Neural crest cell (in vitro differentiated cells): ENCODE measurements at regions not wholly inside any gene's neighbourhood (a gene's known extent, or its start where the extent isn't known, plus 50 kb on each side); places are given as distances from the start of the nearest gene placed in this dataset.

Experiments
- DNase-seq: peaks from one replicate; pipeline ENCODE4 v3.0.0; 2021; ENCODE audit warnings: low read depth, mixed read lengths, low spot score
- H3K27ac Mint-ChIP-seq: one replicate; pipeline ENCODE4 v1.8.0; 2021; ENCODE audit warnings: mild to moderate bottlenecking, mixed read lengths; ENCODE audit not compliant: unreplicated experiment
- H3K27me3 Mint-ChIP-seq: 2 replicates; pipeline ENCODE4 v1.8.0; 2021; ENCODE audit warnings: low read depth, mild to moderate bottlenecking, mixed read lengths
- H3K36me3 Mint-ChIP-seq: 2 replicates; pipeline ENCODE4 v1.8.0; 2021; ENCODE audit warnings: low read depth, mild to moderate bottlenecking, mixed read lengths
- H3K4me1 Mint-ChIP-seq: 2 replicates; pipeline ENCODE4 v1.8.0; 2021; ENCODE audit warnings: mixed read lengths
- H3K4me3 Mint-ChIP-seq: one replicate; pipeline ENCODE4 v1.8.0; 2021; ENCODE audit warnings: mild to moderate bottlenecking, mixed read lengths
- H3K9me3 Mint-ChIP-seq: 2 replicates; pipeline ENCODE4 v1.8.0; 2021; ENCODE audit warnings: mixed read lengths
- CTCF ChIP-seq: fragments of 200-600 bp; sonication (generic); conservative IDR thresholded peaks from 2 replicates; pipeline ENCODE4 v1.5.0; 2021; ENCODE audit warnings: antibody characterized with exemption, mild to moderate bottlenecking

GRCh38 chr18:22483407-22483806, 65.7 kb upstream of the CTAGE1 start:
- no peak for DNase-seq
- H3K4me1 Mint-ChIP-seq = no peaks in the 10 kb centered on the region
- no peaks in the 10 kb centered on the region for H3K9me3 Mint-ChIP-seq
- peaks cover 6% of the 10 kb centered on the region for H3K27me3 Mint-ChIP-seq
- H3K36me3 Mint-ChIP-seq = no peaks in the 10 kb centered on the region
- TF ChIP-seq CTCF = no peak
- no peak overlapping the region for H3K4me3 Mint-ChIP-seq
- H3K27ac Mint-ChIP-seq = no peak overlapping the region

- no peak for TF ChIP-seq CTCF
- no peak for DNase-seq
- H3K9me3 Mint-ChIP-seq = no peaks in the 10 kb centered on the region
- H3K27ac Mint-ChIP-seq = no peak overlapping the region
- no peak overlapping the region for H3K4me3 Mint-ChIP-seq
- H3K27me3 Mint-ChIP-seq = peaks cover 6% of the 10 kb centered on the region
- no peaks in the 10 kb centered on the region for H3K4me1 Mint-ChIP-seq
- H3K36me3 Mint-ChIP-seq = no peaks in the 10 kb centered on the region
These were observed 66.8 kb upstream of the CTAGE1 start for GRCh38 chr18:22484471-22484870.

GRCh38 chr18:22485808-22486244, 68.1 kb upstream of the CTAGE1 start:
- Mint-ChIP-seq H3K9me3 (no peaks in the 10 kb centered on the region), H3K27ac (no peak overlapping the region), H3K4me3 (no peak overlapping the region), H3K4me1 (no peaks in the 10 kb centered on the region), H3K36me3 (no peaks in the 10 kb centered on the region), H3K27me3 (peaks cover 2% of the 10 kb centered on the region)
- DNase-seq = no peak
- TF ChIP-seq CTCF = no peak

GRCh38 chr18:22486667-22487066, 69.0 kb upstream of the CTAGE1 start:
- TF ChIP-seq CTCF = no peak
- H3K27me3 Mint-ChIP-seq = no peaks in the 10 kb centered on the region
- H3K27ac Mint-ChIP-seq = no peak overlapping the region
- no peak overlapping the region for H3K4me3 Mint-ChIP-seq
- no peak for DNase-seq
- no peaks in the 10 kb centered on the region for H3K36me3 Mint-ChIP-seq
- no peaks in the 10 kb centered on the region for H3K4me1 Mint-ChIP-seq
- no peaks in the 10 kb centered on the region for H3K9me3 Mint-ChIP-seq

GRCh38 chr18:22488554-22488953, 70.8 kb upstream of the CTAGE1 start:
- Mint-ChIP-seq H3K27ac (no peak overlapping the region), H3K9me3 (no peaks in the 10 kb centered on the region), H3K4me3 (no peak overlapping the region), H3K4me1 (no peaks in the 10 kb centered on the region), H3K36me3 (no peaks in the 10 kb centered on the region), H3K27me3 (no peaks in the 10 kb centered on the region)
- no peak for DNase-seq
- TF ChIP-seq CTCF = no peak

GRCh38 chr18:22489704-22490103, 72.0 kb upstream of the CTAGE1 start:
- H3K27me3 Mint-ChIP-seq = no peaks in the 10 kb centered on the region
- no peaks in the 10 kb centered on the region for H3K4me1 Mint-ChIP-seq
- no peaks in the 10 kb centered on the region for H3K36me3 Mint-ChIP-seq
- no peak overlapping the region for H3K27ac Mint-ChIP-seq
- no peak for DNase-seq
- no peak overlapping the region for H3K4me3 Mint-ChIP-seq
- H3K9me3 Mint-ChIP-seq = no peaks in the 10 kb centered on the region
- TF ChIP-seq CTCF = no peak
